K562 (cell line): ENCODE measurements at regions not wholly inside any gene's neighbourhood (a gene's known extent, or its start where the extent isn't known, plus 50 kb on each side); places are given as distances from the start of the nearest gene placed in this dataset.

Experiments
- ATAC-seq: fragments of 200-7000 bp; cut with Tn5 transposase; 3 replicates; pipeline ENCODE4 v1.9.1; 2020; ENCODE audit warnings: moderate library complexity
- BruUV-seq: library from RNA; stranded (reverse); fragments of 400-500 nt; replicated peaks from 2 replicates; lab custom pipeline; 2021; lab: Mats Ljungman, UMichigan
- CTCF ChIA-PET: fragments of 300-600 bp; formaldehyde crosslinking; extraction: SDS; loops from one replicate; lab custom pipeline; 2021; ENCODE audit warnings: low intra/inter-chr PET ratio; lab: Yijun Ruan, JAX
- POLR2A ChIA-PET: fragments of 300-600, 350-650 bp; sonication (Branson Sonifier 250); formaldehyde crosslinking; extraction: SDS; loops from one replicate; lab custom pipeline; 2021; ENCODE audit warnings: antibody characterized with exemption, inconsistent platforms; lab: Yijun Ruan, JAX
- DNase-seq, 4 experiments: peaks; one replicate each; pipeline versions ENCODE4 v3.0.0 to v3.0.0-alpha.2; 2011 to 2018; ENCODE audit warnings: low spot score in 3 of 4, mixed read lengths in 3 of 4; ENCODE audit errors: extremely low read depth in 1 of 4
- FAIRE-seq: peaks from 2 replicates; lab custom pipeline; 2011; peaks lifted over from hg19 to GRCh38; lab: Jason Lieb, UNC
- H2AFZ ChIP-seq: 2 replicates; pipeline ENCODE4 v1.6.0; 2011; ENCODE audit warnings: low read depth, low read length, control low read depth, inconsistent platforms
- H3K27ac ChIP-seq: fragments of 200-600 bp; 3 replicates; pipeline ENCODE4 v1.8.0; 2011; ENCODE audit warnings: low read depth, mild to moderate bottlenecking, control low read depth, inconsistent platforms, low read length, moderate library complexity, mixed read lengths; ENCODE audit errors: extremely low read depth
- H3K27me3 ChIP-seq, 2 experiments: fragments of 300-600 bp in 1 of 2; 2 replicates in 1 of 2; 3 replicates in 1 of 2; pipeline versions ENCODE4 v1.6.0 to v1.8.0; 2011; ENCODE audit warnings: inconsistent platforms in 2 of 2, low read length in 2 of 2, mild to moderate bottlenecking in 1 of 2, mixed read lengths in 1 of 2, moderate library complexity in 1 of 2; ENCODE audit not compliant: control insufficient read depth in 2 of 2, insufficient read depth in 2 of 2
- H3K36me3 ChIP-seq: fragments of 300-600 bp; 3 replicates; pipeline ENCODE4 v1.8.0; 2011; ENCODE audit warnings: mild to moderate bottlenecking, low read length, inconsistent platforms; ENCODE audit not compliant: control insufficient read depth, insufficient read depth
- H3K4me1 ChIP-seq, 2 experiments: fragments of 200-600 bp in 1 of 2; replicated peaks in 1 of 2; 2 replicates in 1 of 2; 3 replicates in 1 of 2; pipeline versions ENCODE4 v1.5.1 to v1.8.0; 2011; ENCODE audit warnings: inconsistent platforms in 2 of 2, low read length in 2 of 2, mild to moderate bottlenecking in 1 of 2, mixed read lengths in 1 of 2, moderate library complexity in 1 of 2; ENCODE audit not compliant: control insufficient read depth in 2 of 2, insufficient read depth in 2 of 2
- H3K4me2 ChIP-seq: 2 replicates; pipeline ENCODE4 v1.6.1; 2011; ENCODE audit warnings: low read length, control low read depth, inconsistent platforms, mixed read lengths; ENCODE audit not compliant: insufficient read depth
- H3K4me3 ChIP-seq: fragments of 200-600 bp; sonication (generic), shearing (Covaris generic); 2 replicates; pipeline ENCODE4 v1.5.1; 2016; ENCODE audit warnings: control low read depth, inconsistent platforms
- H3K79me2 ChIP-seq: fragments of 200-600 bp; 3 replicates; pipeline ENCODE4 v1.8.0; 2011; ENCODE audit warnings: low read length, inconsistent platforms; ENCODE audit not compliant: control insufficient read depth, insufficient read depth
- H3K9ac ChIP-seq, 2 experiments: 2 replicates each; pipeline versions ENCODE4 v1.6.0 to v1.6.1; 2011; ENCODE audit warnings: low read depth in 2 of 2, low read length in 2 of 2, control low read depth in 1 of 2, inconsistent platforms in 1 of 2, mild to moderate bottlenecking in 1 of 2, mixed read lengths in 1 of 2; ENCODE audit not compliant: insufficient read depth in 1 of 2
- H3K9me1 ChIP-seq: one replicate; pipeline ENCODE4 v1.6.0; 2011; ENCODE audit warnings: inconsistent platforms, mild to moderate bottlenecking, low read length, moderate library complexity; ENCODE audit not compliant: control insufficient read depth, insufficient read depth
- H3K9me3 ChIP-seq: replicated peaks from 2 replicates; pipeline ENCODE4 v1.5.1; 2011; ENCODE audit warnings: low read depth, low read length, inconsistent platforms; ENCODE audit not compliant: control insufficient read depth, insufficient read depth
- H4K20me1 ChIP-seq: replicated peaks from 2 replicates; pipeline ENCODE4 v1.6.1; 2011; ENCODE audit warnings: low read length, inconsistent platforms, mixed read lengths; ENCODE audit not compliant: control insufficient read depth, insufficient read depth
- CEBPG ChIP-seq, 3 experiments: fragments of 200-800 bp in 1 of 3; sonication (Bioruptor generic) in 1 of 3; sonication (generic) in 1 of 3; formaldehyde crosslinking in 1 of 3; IDR thresholded peaks in 2 of 3; conservative IDR thresholded peaks in 1 of 3; 2 replicates each; pipeline versions ENCODE4 v1.6.1 to v1.8.0; 2016 to 2022; ENCODE audit warnings: missing compliant biosample characterization in 2 of 3, missing genetic modification characterization in 2 of 3, mild to moderate bottlenecking in 1 of 3, missing genetic modification reagents in 1 of 3
- EZH2 ChIP-seq: IDR thresholded peaks from 2 replicates; pipeline ENCODE4 v1.6.1; 2012; ENCODE audit warnings: low read depth, mild to moderate bottlenecking, inconsistent platforms, low read length, borderline replicate concordance
- KDM1A ChIP-seq, 2 experiments: fragments of 450-650 bp; IDR thresholded peaks; 2 replicates each; pipeline ENCODE4 v1.6.1; 2016; ENCODE audit warnings: mild to moderate bottlenecking in 2 of 2
- MCM5 ChIP-seq: fragments of 450-650 bp; IDR thresholded peaks from 2 replicates; pipeline ENCODE4 v1.6.1; 2016; ENCODE audit warnings: low read depth
- ZFP36 ChIP-seq: fragments of 150-350 bp; IDR thresholded peaks from 2 replicates; pipeline ENCODE4 v1.6.1; 2018; ENCODE audit warnings: low read length, low read depth; ENCODE audit not compliant: partially characterized antibody
- ZNF586 ChIP-seq: fragments of 450-650 bp; formaldehyde crosslinking; conservative IDR thresholded peaks from 2 replicates; pipeline ENCODE4 v1.4.0; 2020; ENCODE audit warnings: mild to moderate bottlenecking, moderate library complexity
- WGBS: fragments of 100-300 bp; shearing (Covaris generic); methylation state at CpG from one replicate; pipeline ENCODE4 v1.1.6; 2016; ENCODE audit warnings: low coverage, mixed read lengths; ENCODE audit not compliant: insufficient coverage; ENCODE audit errors: missing lambda C conversion rate; 5-methylcytosine and 5-hydroxymethylcytosine counted together
- in situ Hi-C: fragments of 300-500 bp; cut with MboI; formaldehyde crosslinking; loops from 4 replicates; pipeline ENCODE4 v1.15.0; 2018; ENCODE audit warnings: inconsistent platforms, mixed read lengths
- intact Hi-C: fragments of 100-400 bp; cut with micrococcal nuclease; formaldehyde crosslinking; loops from 2 replicates; pipeline ENCODE4 v1.14.2; 2022
- TF ChIP-seq, protein P1 (sequence below): sonication (generic); formaldehyde crosslinking; IDR thresholded peaks from 2 replicates; pipeline ENCODE4 v1.8.1; 2023; ENCODE audit warnings: missing genetic modification reagents, mild to moderate bottlenecking, borderline replicate concordance
- TF ChIP-seq, protein P2 (sequence below): sonication (generic); formaldehyde crosslinking; IDR thresholded peaks from 2 replicates; pipeline ENCODE4 v1.8.0; 2023; ENCODE audit warnings: mild to moderate bottlenecking, missing genetic modification reagents
- TF ChIP-seq, protein P3 (sequence below): IDR thresholded peaks from 2 replicates; pipeline ENCODE4 v1.6.1; 2012; ENCODE audit warnings: low read depth, low read length, improper control_type of control experiment, borderline replicate concordance

DNA sequence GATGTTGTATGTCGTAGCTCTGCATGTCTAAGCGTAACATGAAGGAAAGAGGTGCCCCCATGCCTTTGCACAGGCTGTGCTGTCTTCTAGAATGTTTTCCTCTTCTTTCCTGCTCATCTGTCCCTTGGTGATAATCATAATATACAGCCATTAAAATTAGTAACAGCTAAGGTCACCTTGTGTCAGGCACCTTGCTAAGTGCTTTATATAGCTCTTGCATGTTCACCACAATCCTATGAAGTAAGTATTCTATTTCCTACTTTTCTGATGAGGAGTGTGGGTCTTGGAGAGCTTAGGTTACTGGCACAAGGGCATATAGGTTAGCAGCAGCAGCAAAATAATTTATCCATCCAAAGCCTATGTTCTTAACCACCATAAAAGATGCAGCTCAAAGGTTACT is 754.4 kb downstream of the NTRK3 start:
- POLR2A ChIA-PET: no interaction called here
- FAIRE-seq: no peak

More for the DNA sequence above, 754.4 kb downstream of the NTRK3 start:
- H3K79me2 ChIP-seq: no peaks in the 10 kb centered on the region
- TF ChIP-seq ZNF586 (no peak), ZFP36 (no peak), MCM5 (no peak), EZH2 (no peak), CEBPG (CRISPR knock-in tag; IDR thresholded peaks at IDR 0.05) (no peak), CEBPG (tag; conservative IDR thresholded peaks at IDR 0.05 in 1 of 2, IDR thresholded peaks at IDR 0.05 in 1 of 2) (no peak), KDM1A (IDR thresholded peaks at IDR 0.05) (no peak)
- TF ChIP-seq, protein P1, sequence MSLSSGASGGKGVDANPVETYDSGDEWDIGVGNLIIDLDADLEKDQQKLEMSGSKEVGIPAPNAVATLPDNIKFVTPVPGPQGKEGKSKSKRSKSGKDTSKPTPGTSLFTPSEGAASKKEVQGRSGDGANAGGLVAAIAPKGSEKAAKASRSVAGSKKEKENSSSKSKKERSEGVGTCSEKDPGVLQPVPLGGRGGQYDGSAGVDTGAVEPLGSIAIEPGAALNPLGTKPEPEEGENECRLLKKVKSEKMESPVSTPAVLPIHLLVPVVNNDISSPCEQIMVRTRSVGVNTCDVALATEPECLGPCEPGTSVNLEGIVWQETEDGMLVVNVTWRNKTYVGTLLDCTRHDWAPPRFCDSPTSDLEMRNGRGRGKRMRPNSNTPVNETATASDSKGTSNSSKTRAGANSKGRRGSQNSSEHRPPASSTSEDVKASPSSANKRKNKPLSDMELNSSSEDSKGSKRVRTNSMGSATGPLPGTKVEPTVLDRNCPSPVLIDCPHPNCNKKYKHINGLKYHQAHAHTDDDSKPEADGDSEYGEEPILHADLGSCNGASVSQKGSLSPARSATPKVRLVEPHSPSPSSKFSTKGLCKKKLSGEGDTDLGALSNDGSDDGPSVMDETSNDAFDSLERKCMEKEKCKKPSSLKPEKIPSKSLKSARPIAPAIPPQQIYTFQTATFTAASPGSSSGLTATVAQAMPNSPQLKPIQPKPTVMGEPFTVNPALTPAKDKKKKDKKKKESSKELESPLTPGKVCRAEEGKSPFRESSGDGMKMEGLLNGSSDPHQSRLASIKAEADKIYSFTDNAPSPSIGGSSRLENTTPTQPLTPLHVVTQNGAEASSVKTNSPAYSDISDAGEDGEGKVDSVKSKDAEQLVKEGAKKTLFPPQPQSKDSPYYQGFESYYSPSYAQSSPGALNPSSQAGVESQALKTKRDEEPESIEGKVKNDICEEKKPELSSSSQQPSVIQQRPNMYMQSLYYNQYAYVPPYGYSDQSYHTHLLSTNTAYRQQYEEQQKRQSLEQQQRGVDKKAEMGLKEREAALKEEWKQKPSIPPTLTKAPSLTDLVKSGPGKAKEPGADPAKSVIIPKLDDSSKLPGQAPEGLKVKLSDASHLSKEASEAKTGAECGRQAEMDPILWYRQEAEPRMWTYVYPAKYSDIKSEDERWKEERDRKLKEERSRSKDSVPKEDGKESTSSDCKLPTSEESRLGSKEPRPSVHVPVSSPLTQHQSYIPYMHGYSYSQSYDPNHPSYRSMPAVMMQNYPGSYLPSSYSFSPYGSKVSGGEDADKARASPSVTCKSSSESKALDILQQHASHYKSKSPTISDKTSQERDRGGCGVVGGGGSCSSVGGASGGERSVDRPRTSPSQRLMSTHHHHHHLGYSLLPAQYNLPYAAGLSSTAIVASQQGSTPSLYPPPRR (CRISPR knock-in tag): no peak
- TF ChIP-seq, protein P2, sequence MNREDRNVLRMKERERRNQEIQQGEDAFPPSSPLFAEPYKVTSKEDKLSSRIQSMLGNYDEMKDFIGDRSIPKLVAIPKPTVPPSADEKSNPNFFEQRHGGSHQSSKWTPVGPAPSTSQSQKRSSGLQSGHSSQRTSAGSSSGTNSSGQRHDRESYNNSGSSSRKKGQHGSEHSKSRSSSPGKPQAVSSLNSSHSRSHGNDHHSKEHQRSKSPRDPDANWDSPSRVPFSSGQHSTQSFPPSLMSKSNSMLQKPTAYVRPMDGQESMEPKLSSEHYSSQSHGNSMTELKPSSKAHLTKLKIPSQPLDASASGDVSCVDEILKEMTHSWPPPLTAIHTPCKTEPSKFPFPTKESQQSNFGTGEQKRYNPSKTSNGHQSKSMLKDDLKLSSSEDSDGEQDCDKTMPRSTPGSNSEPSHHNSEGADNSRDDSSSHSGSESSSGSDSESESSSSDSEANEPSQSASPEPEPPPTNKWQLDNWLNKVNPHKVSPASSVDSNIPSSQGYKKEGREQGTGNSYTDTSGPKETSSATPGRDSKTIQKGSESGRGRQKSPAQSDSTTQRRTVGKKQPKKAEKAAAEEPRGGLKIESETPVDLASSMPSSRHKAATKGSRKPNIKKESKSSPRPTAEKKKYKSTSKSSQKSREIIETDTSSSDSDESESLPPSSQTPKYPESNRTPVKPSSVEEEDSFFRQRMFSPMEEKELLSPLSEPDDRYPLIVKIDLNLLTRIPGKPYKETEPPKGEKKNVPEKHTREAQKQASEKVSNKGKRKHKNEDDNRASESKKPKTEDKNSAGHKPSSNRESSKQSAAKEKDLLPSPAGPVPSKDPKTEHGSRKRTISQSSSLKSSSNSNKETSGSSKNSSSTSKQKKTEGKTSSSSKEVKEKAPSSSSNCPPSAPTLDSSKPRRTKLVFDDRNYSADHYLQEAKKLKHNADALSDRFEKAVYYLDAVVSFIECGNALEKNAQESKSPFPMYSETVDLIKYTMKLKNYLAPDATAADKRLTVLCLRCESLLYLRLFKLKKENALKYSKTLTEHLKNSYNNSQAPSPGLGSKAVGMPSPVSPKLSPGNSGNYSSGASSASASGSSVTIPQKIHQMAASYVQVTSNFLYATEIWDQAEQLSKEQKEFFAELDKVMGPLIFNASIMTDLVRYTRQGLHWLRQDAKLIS (CRISPR knock-in tag): no peak
- TF ChIP-seq, protein P3, sequence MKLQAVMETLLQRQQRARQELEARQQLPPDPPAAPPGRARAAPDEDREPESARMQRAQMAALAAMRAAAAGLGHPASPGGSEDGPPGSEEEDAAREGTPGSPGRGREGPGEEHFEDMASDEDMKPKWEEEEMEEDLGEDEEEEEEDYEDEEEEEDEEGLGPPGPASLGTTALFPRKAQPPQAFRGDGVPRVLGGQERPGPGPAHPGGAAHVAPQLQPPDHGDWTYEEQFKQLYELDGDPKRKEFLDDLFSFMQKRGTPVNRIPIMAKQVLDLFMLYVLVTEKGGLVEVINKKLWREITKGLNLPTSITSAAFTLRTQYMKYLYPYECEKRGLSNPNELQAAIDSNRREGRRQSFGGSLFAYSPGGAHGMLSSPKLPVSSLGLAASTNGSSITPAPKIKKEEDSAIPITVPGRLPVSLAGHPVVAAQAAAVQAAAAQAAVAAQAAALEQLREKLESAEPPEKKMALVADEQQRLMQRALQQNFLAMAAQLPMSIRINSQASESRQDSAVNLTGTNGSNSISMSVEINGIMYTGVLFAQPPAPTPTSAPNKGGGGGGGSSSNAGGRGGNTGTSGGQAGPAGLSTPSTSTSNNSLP: no peak
- no peak overlapping the region for H2AFZ ChIP-seq
- H4K20me1 ChIP-seq: no peaks in the 10 kb centered on the region
- no peaks in the 10 kb centered on the region for H3K4me1 ChIP-seq
- no peak overlapping the region for H3K4me3 ChIP-seq
- H3K9me1 ChIP-seq: no peaks in the 10 kb centered on the region
- H3K36me3 ChIP-seq: 0 out of 3 replicates have a peak, but pooled peaks cover 2% of the 10 kb centered on the region
- H3K9me3 ChIP-seq: no peaks in the 10 kb centered on the region
- H3K9ac ChIP-seq: no peak overlapping the region
- intact Hi-C loops: no loop called here
- CTCF ChIA-PET: no interaction called here
- DNase-seq (no peak), ATAC-seq (no peak)
- no peak overlapping the region for H3K27ac ChIP-seq
- in situ Hi-C loops: no loop called here
- 54% methylated on average over 2 of the region's 2 CpGs for WGBS
- no peak overlapping the region for H3K4me2 ChIP-seq
- no TSS peak for BruUV-seq
- no peaks in the 10 kb centered on the region for H3K27me3 ChIP-seq
